GM18909 (cell line): ENCODE measurements at regions not wholly inside any gene's neighbourhood (a gene's known extent, or its start where the extent isn't known, plus 50 kb on each side); places are given as distances from the start of the nearest gene placed in this dataset.

Source experiments
- ATAC-seq: cut with Tn5 transposase; IDR thresholded peaks from one replicate; pipeline ENCODE4 v1.9.1; 2021; ENCODE audit warnings: mild to moderate bottlenecking; ENCODE audit not compliant: unreplicated experiment, poor library complexity

DNA sequence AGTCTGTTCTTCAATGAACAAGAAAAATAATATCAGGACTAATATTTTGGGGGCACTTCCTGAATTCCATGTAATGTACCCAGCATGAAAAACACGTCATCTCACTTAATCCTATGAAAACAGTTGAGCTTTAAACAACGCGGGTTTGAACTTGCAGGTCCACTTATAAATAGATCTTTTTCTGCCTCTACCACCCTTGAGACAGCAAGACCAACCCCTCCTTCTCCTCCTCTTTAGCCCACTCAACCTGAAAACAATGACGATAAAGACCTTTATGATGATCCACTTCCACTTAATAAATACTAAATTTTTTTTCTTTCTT lies 203.9 kb upstream of the KRR1 start:
- no peak for ATAC-seq

- ATAC-seq: no peak
Measured at GRCh38 chr12:75714462-75715322, 203.3 kb upstream of the KRR1 start.

DNA sequence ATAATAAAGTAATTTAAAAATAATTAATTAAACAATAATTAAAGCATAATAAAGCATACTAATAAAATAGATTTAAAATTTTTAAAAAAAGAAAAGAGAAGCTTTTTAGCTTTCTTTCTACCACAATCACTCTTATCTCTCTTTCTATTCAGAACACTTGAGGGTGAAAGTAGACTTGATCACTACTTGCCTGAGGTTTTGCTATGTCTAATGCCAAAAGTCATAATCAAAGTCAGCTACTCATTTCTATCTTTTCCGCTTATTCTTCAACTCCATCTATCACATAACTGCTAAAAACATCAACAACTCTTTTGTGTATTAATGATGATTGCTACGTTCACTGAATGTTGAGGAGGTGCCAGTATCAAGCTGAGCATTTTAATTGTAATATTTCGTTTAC lies 202.0 kb upstream of the KRR1 start:
- ATAC-seq: no peak

DNA sequence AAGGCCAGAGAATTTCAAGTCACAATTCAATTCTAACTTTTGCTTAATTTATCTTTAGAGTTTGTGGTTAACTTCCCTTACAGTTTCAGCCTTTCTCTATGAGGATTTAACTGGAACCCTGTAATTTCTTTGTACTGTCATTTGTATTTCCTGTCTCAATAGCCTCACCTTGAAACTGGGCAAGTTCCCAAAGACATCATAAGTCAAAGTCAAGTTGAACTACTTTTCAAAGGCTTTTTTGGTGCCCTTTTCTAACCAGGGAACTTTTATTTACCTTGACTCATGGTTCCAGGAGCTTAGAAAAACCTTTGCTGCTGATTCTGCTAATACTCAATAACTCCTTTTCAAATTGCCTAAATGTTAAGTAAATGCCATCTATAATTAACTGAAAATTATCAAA lies 200.8 kb upstream of the KRR1 start:
- ATAC-seq: no peak

- no peak for ATAC-seq
Measured at GRCh38 chr12:75711271-75711670, 199.9 kb upstream of the KRR1 start.

DNA sequence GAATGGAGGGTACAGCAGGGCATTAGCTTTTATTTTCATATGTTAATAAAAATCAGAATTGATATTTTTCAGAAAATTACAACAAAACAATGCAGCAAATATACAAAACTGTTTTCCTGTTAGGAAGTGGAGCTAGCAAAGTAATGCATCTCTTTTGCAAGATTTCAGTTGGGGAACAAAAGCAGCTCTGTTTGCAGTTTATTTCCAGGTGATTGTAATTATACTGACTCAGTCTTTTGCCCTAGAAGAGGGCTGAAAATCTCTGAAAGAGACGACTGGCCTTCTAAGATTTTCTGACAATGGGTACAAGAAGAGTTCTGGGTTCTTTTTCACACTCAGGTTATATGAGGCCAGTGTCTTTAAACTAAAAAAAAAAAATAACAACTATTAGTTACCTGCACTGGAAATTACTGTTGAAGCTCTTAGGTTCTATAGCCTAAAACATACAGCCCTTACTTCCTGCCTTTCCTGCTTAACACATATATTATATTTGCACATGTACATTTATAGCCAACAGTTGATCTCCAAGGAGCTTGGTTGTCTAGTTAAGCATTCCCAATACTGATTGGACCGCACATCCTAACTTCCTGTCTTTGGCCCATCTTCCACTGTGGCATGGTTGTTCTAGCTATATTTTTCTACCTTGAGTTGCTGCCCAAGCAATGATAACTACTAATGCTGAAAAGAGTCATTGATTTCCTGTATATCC lies 199.1 kb upstream of the KRR1 start:
- ATAC-seq: no peak

DNA sequence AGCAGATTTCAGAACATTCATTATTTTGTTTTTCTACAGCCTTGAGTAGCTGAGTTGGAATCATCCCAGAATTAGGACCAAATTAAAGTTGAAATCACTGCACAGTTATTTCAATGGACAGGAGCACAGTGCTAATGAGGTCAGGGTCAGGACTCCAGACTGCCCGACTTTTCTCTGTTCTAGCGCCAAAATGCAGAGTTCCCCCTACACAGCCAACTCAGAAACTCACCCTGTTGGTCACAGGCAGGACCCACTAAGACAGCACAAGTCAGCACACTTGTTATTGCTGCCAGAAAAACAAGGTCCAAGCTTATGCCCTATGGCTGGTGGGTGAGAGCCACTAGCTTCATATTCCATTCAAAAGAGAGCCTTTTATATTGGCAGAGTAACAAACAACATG lies 198.1 kb upstream of the KRR1 start:
- no peak for ATAC-seq

GRCh38 chr12:75708802-75709201 lies 197.4 kb upstream of the KRR1 start:
- ATAC-seq: no peak

GRCh38 chr12:75707983-75708382 lies 196.6 kb upstream of the KRR1 start:
- ATAC-seq: no peak

- no peak for ATAC-seq
Measured at GRCh38 chr12:75706786-75707605, 195.6 kb upstream of the KRR1 start.

DNA sequence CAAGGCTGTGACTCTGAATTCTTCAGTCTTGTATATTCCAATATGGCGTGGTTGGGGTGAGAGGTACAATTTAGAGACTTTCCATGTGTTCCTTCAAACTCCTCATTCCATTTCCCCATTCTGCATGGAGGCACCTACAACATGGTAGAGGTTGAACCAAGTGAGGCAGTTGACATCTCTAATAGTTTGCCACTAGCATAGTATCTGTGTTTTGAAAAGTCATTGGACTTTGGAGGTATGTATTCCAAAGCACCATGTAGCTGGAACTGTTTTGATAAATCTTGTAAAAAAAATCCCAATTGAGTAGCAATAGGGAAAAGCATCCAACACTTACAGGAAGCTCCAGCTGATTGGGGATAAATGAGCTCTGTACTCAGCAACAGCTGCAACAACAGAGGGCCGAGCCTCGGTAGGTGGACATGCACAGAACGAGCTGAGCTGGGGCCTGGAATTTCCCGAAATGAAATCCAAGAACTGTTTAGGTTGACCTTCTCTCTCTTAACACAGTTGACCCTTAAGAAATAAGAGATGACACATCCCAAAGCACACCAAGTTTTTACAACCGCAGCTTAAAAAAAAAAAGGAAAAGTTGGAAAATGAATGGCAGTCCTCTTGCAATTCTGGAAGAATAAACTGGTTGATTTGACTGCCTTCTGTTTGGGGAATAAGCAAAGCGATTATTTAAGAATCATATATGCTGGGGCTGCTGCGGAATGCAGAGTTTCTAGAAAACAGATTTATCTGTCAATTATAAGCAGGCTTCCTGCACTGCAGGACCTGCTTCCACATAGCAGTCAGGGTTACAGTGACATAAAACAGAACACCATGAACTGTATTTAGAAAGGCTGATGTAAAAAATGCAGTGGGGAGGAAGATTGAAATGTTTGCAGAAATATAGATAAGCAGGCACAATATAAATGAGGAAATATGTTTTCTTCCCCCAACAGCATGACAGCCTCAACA lies 194.6 kb upstream of the KRR1 start:
- no peak for ATAC-seq

GRCh38 chr12:75704664-75705063 lies 193.3 kb upstream of the KRR1 start:
- no peak for ATAC-seq

DNA sequence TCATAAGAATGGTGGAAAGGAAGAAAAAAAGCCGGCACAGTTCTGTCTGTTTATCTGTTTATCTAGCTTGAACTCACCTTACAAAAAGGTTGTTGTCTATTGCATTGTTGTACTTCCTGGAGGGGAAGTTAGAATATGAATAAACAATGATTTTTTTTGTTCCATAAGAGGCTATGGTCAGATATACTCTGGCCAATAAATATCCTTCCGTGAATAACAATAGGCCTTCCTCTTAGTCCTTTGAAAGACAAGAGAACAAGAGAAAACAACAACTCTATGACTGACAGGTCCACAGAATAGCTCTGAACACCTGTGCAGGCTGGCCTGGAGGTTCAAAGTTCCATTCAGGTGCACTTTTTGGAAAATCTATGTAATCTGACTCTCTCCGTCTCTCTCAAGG lies 192.8 kb upstream of the KRR1 start:
- ATAC-seq: no peak

GRCh38 chr12:75703131-75703530 lies 191.7 kb upstream of the KRR1 start:
- no peak for ATAC-seq

DNA sequence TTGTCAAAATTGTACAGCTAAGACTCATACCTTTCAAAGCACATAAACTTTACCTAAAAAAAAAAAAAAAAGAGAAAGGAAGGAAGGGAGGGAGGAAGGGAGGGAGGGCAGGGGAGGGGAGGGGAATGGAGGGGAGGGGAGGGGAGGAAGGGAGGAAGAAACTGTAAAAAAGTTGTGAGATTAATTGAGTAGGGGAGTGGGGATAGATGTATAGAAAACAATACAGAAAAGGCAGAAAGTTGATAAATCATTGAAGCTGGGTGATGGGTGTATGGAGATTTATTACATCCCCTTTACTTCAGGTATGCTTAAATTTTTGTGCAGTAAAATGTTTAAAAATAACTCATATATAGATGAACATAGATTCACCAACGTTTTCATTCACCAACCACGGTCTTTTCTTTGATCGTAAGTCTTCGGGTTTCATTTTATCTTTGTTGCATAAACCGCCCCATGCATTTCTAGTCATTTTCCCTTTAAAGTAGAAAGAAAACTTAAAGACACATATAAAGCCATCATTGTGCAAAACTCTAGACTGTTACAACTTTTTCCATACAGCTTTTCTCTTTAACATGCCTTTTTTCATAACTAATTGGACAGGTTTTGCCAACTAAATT lies 191.2 kb upstream of the KRR1 start:
- ATAC-seq: no peak

DNA sequence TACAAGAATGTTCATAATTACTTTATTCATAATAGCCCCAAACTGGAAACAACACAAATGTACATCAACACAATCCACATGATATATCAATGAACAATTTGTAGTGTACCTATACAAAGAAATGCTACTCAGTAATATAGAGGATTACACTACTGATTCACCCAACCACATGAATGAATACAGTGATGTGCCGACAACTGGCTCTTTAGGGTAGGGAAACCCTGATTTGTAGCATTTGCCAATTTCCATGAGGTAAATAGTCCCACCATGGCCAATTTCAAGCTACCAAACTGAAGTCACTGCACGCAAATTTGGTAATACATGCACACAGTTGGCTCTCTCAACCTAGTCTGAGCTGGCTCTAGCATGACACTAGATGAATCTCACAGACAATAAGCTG lies 190.4 kb upstream of the KRR1 start:
- no peak for ATAC-seq

DNA sequence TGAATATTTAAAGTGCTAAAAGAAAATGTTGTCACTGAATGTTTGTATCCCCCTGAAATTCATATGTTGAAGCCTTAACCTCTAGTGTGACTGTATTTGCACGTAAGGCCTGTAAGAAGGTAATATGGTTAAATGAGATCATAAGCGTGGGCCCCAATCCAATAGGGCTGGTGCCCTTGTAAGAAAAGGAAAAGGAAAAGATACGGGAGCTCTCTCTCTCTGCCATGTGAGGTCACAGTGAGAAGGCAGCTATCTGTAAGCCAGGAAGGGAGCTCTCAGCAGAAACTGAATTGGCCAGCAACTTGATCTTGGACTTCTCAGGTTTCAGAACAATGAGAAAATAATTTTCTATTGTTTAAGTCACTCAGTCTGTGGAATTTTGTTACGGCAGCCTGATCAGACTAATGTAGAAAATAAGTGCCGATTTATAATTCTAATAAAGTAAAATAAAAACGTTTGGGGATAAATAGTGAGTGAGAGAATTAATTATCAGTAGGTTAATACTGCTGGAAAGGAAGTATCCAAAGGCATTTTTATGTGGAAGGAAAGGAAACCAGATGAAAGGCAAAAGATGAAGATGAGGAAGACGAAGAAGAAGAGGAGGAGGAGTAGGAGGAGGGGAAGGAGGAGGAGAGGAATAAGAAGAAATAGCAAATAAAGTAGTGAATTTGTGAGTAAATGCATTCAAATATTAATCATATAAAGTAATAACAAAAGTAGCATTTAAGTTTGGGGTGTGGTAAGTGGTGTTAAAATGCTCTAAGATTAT lies 188.5 kb upstream of the KRR1 start:
- ATAC-seq: no peak

DNA sequence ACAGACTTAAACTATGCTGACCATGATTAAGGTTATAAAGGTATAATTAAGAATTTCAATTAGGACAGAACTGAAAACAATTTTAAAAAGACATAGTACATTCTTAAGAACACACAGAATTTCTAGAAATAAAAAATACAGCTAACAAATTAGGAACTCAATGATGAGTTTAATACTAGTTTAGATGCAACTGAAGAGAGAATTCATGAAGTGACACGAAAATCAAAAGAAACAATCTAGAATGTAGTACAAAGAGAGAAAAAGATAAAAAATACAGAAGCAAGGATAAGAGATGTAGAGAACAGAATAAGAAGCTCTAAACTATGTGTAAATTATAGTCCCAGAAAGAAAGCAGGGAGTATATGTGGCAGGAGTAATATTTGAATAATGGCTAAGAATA lies 187.8 kb upstream of the KRR1 start:
- no peak for ATAC-seq

- no peak for ATAC-seq
Measured at GRCh38 chr12:75698052-75698451, 186.6 kb upstream of the KRR1 start.
